HCT116 (cell line): ENCODE measurements at regions not wholly inside any gene's neighbourhood (a gene's known extent, or its start where the extent isn't known, plus 50 kb on each side); places are given as distances from the start of the nearest gene placed in this dataset.

Experiments
- ATAC-seq: fragments of 200-7000 bp; cut with Tn5 transposase; 2 replicates; pipeline ENCODE4 v1.9.1; 2020; ENCODE audit warnings: mild to moderate bottlenecking, moderate library complexity
- BruUV-seq: library from RNA; stranded (reverse); fragments of 400-500 nt; replicated peaks from 2 replicates; lab custom pipeline; 2021; lab: Mats Ljungman, UMichigan
- CTCF ChIA-PET: fragments of 300-600 bp; sonication (Branson Sonifier 250); formaldehyde crosslinking; loops from one replicate; lab custom pipeline; 2021; ENCODE audit warnings: antibody characterized with exemption; lab: Charles Lee
- POLR2A ChIA-PET: fragments of 300-600, 350-600 bp; sonication (Branson Sonifier 250); formaldehyde crosslinking; loops from one replicate; lab custom pipeline; 2021; ENCODE audit warnings: antibody characterized with exemption; lab: Charles Lee
- RAD21 ChIA-PET, 2 experiments: fragments of 300-600 bp; sonication (Branson Sonifier 250); formaldehyde crosslinking; loops; one replicate each; lab custom pipeline; 2023; ENCODE audit warnings: low total read pairs in 2 of 2; ENCODE audit not compliant: uncharacterized antibody in 2 of 2, unreplicated experiment in 2 of 2, low non-redundant PET in 1 of 2; lab: Charles Lee
- DNase-seq: peaks from one replicate; pipeline ENCODE4 v3.0.0-alpha.2; 2010; ENCODE audit warnings: low read depth, low spot score
- H2AFZ ChIP-seq: fragments of 200-600 bp; shearing (Covaris generic), sonication (generic); 2 replicates; pipeline ENCODE4 v1.6.1; 2017; ENCODE audit warnings: low read depth, mixed run types, mixed read lengths, antibody characterized with exemption, low read length; ENCODE audit not compliant: poor library complexity, severe bottlenecking
- H3K27ac ChIP-seq: 2 replicates; pipeline ENCODE4 v1.5.1; 2012; ENCODE audit warnings: low read depth, low read length
- H3K27me3 ChIP-seq: fragments of 200-600 bp; sonication (generic); 2 replicates; pipeline ENCODE4 v1.6.1; 2016; ENCODE audit warnings: mixed run types, low read length, mixed read lengths; ENCODE audit not compliant: insufficient read depth
- H3K36me3 ChIP-seq, 2 experiments: fragments of 200-500 bp in 1 of 2; fragments of 200-600 bp in 1 of 2; sonication (Bioruptor generic) in 1 of 2; sonication (generic) in 1 of 2; 2 replicates each; pipeline versions ENCODE4 v1.5.1 to v1.6.1; 2014 to 2016; ENCODE audit warnings: low read length in 2 of 2, inconsistent platforms in 1 of 2, mixed read lengths in 1 of 2, mixed run types in 1 of 2; ENCODE audit not compliant: insufficient read depth in 2 of 2, control insufficient read depth in 1 of 2
- H3K4me1 ChIP-seq, 2 experiments: fragments of 200-600 bp in 1 of 2; sonication (generic) in 1 of 2; 2 replicates each; pipeline versions ENCODE4 v1.5.1 to v1.6.1; 2012 to 2017; ENCODE audit warnings: low read length in 2 of 2, inconsistent platforms in 1 of 2, mild to moderate bottlenecking in 1 of 2, mixed read lengths in 1 of 2, mixed run types in 1 of 2, moderate library complexity in 1 of 2; ENCODE audit not compliant: insufficient read depth in 2 of 2, control insufficient read depth in 1 of 2
- H3K4me2 ChIP-seq: fragments of 200-600 bp; sonication (generic); 2 replicates; pipeline ENCODE4 v1.6.1; 2017; ENCODE audit warnings: mixed run types, low read length, mixed read lengths
- H3K4me3 ChIP-seq, 2 experiments: fragments of 200-600 bp in 1 of 2; sonication (generic) in 1 of 2; replicated peaks in 1 of 2; 2 replicates each; pipeline ENCODE4 v1.5.1; 2011 to 2016; ENCODE audit warnings: low read length in 2 of 2, control low read depth in 1 of 2, low read depth in 1 of 2, mild to moderate bottlenecking in 1 of 2, mixed read lengths in 1 of 2, mixed run types in 1 of 2
- H3K79me2 ChIP-seq: fragments of 200-600 bp; sonication (generic); 2 replicates; pipeline ENCODE4 v1.6.1; 2017; ENCODE audit warnings: mild to moderate bottlenecking, mixed run types, low read length, moderate library complexity, mixed read lengths; ENCODE audit not compliant: insufficient read depth
- H3K9ac ChIP-seq: fragments of 200-600 bp; sonication (generic); 2 replicates; pipeline ENCODE4 v1.6.1; 2016; ENCODE audit warnings: low read length, mixed read lengths
- H3K9me2 ChIP-seq: fragments of 200-600 bp; sonication (generic), shearing (Covaris generic); 2 replicates; pipeline ENCODE4 v1.6.1; 2017; ENCODE audit warnings: mixed run types, mild to moderate bottlenecking, moderate library complexity; ENCODE audit not compliant: insufficient read depth
- H3K9me3 ChIP-seq, 2 experiments: fragments of 200-500 bp in 1 of 2; fragments of 200-600 bp in 1 of 2; sonication (Bioruptor generic) in 1 of 2; sonication (generic) in 1 of 2; 2 replicates each; pipeline ENCODE4 v1.6.1; 2014 to 2017; ENCODE audit warnings: low read length in 2 of 2, mixed read lengths in 2 of 2, inconsistent platforms in 1 of 2, low read depth in 1 of 2, mild to moderate bottlenecking in 1 of 2, mixed run types in 1 of 2, moderate library complexity in 1 of 2; ENCODE audit not compliant: control insufficient read depth in 1 of 2, insufficient read depth in 1 of 2
- H4K20me1 ChIP-seq: fragments of 200-600 bp; sonication (generic), shearing (Covaris generic); 2 replicates; pipeline ENCODE4 v1.6.1; 2017; ENCODE audit warnings: mixed run types, mild to moderate bottlenecking, moderate library complexity; ENCODE audit not compliant: insufficient read depth
- CEBPB ChIP-seq: IDR thresholded peaks from 2 replicates; pipeline ENCODE4 v1.6.1; 2012; ENCODE audit warnings: low read depth
- EGR1 ChIP-seq: IDR thresholded peaks from 2 replicates; pipeline ENCODE4 v1.6.1; 2012; ENCODE audit warnings: low read depth
- EZH2 ChIP-seq: fragments of 200-600 bp; sonication (generic); IDR thresholded peaks from 2 replicates; pipeline ENCODE4 v1.6.1; 2017; ENCODE audit warnings: antibody characterized with exemption, mixed run types
- EZH2phosphoT487 ChIP-seq: fragments of 200-600 bp; IDR thresholded peaks from 2 replicates; pipeline ENCODE4 v1.6.1; 2018; ENCODE audit warnings: antibody characterized with exemption, borderline replicate concordance
- POLR2A ChIP-seq: IDR thresholded peaks from 2 replicates; pipeline ENCODE4 v1.7.0; 2011; ENCODE audit warnings: borderline replicate concordance; ENCODE audit not compliant: insufficient read depth, insufficient read length; ENCODE audit errors: extremely low read depth
- RAD21 ChIP-seq: IDR thresholded peaks from 2 replicates; pipeline ENCODE4 v1.6.1; 2012; ENCODE audit warnings: low read depth, mild to moderate bottlenecking
- TCF7L2 ChIP-seq: IDR thresholded peaks from 2 replicates; pipeline ENCODE4 v1.7.0; 2011; ENCODE audit warnings: borderline replicate concordance, inconsistent platforms; ENCODE audit not compliant: insufficient read depth, insufficient read length; ENCODE audit errors: extremely low read depth
- YY1 ChIP-seq: IDR thresholded peaks from 2 replicates; pipeline ENCODE4 v1.6.1; 2011; ENCODE audit warnings: low read length, low read depth, moderate library complexity, mild to moderate bottlenecking; ENCODE audit not compliant: insufficient replicate concordance; ENCODE audit errors: extremely low read depth
- ZFX ChIP-seq: fragments of 450-650 bp; IDR thresholded peaks from 2 replicates; pipeline ENCODE4 v1.6.1; 2017
- ZNF274 ChIP-seq: fragments of 200-500 bp; sonication (Bioruptor generic); IDR thresholded peaks from 2 replicates; pipeline ENCODE4 v1.6.1; 2014; ENCODE audit warnings: mild to moderate bottlenecking, low read depth, low read length, inconsistent platforms
- intact Hi-C: fragments of 100-400 bp; cut with micrococcal nuclease; formaldehyde crosslinking; loops from 2 replicates; pipeline ENCODE4 v1.10.0; 2022
- TF ChIP-seq, protein P1 (sequence below): IDR thresholded peaks from 2 replicates; pipeline ENCODE4 v1.6.1; 2012
- TF ChIP-seq, protein P2 (sequence below): IDR thresholded peaks from 2 replicates; pipeline ENCODE4 v1.6.1; 2012
- TF ChIP-seq, protein P3 (sequence below), 3 experiments: fragments of 200-600 bp in 1 of 3; sonication (generic) in 1 of 3; IDR thresholded peaks in 2 of 3; conservative IDR thresholded peaks in 1 of 3; 2 replicates each; pipeline ENCODE4 v1.5.1; 2012 to 2017; ENCODE audit warnings: low read depth in 2 of 3, low read length in 2 of 3, antibody characterized with exemption in 1 of 3, borderline replicate concordance in 1 of 3, control low read depth in 1 of 3, mild to moderate bottlenecking in 1 of 3, mixed read lengths in 1 of 3, mixed run types in 1 of 3, moderate library complexity in 1 of 3; ENCODE audit not compliant: insufficient read depth in 1 of 3
- TF ChIP-seq, protein P4 (sequence below): IDR thresholded peaks from 2 replicates; pipeline ENCODE4 v1.6.1; 2011; ENCODE audit warnings: mild to moderate bottlenecking, low read length, moderate library complexity; ENCODE audit not compliant: insufficient replicate concordance; ENCODE audit errors: extremely low read depth

DNA sequence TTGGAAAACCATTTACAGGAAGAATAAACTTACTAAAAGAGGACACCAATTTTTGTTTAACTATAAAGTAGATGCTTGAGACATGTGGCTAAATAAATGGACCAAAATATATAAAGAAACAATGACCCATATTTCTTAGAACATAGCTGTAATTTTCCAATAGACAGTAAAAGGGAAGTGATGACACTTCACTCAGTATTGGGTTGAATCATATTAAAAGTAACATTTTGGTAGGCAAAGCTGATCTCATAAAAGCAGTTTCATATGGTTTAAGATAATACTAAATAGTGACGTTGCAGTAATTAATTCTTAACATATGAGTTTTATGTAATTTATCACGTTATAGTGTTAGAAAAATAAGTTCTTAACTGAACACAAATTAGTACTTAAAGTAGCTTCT lies 308.9 kb upstream of the RUNX1 start:
- H4K20me1 ChIP-seq: no peaks in the 10 kb centered on the region
- no peak overlapping the region for H3K4me2 ChIP-seq
- BruUV-seq: no TSS peak
- no peak overlapping the region for H2AFZ ChIP-seq
- POLR2A ChIA-PET: no interaction called here
- H3K79me2 ChIP-seq: no peaks in the 10 kb centered on the region
- H3K27ac ChIP-seq: no peak overlapping the region
- no peak overlapping the region for H3K4me3 ChIP-seq
- no peaks in the 10 kb centered on the region for H3K9me2 ChIP-seq
- DNase-seq: no peak
- no peak for ATAC-seq
- TF ChIP-seq ZNF274: no peak
- TF ChIP-seq EZH2phosphoT487: no peak
- TF ChIP-seq, protein P1, sequence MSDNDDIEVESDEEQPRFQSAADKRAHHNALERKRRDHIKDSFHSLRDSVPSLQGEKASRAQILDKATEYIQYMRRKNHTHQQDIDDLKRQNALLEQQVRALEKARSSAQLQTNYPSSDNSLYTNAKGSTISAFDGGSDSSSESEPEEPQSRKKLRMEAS: no peak
- TF ChIP-seq, protein P2, sequence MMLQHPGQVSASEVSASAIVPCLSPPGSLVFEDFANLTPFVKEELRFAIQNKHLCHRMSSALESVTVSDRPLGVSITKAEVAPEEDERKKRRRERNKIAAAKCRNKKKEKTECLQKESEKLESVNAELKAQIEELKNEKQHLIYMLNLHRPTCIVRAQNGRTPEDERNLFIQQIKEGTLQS: no peak
- no peak for TF ChIP-seq EZH2
- TF ChIP-seq RAD21: no peak
- no peak for TF ChIP-seq POLR2A
- no peak for TF ChIP-seq ZFX
- TF ChIP-seq, protein P3, sequence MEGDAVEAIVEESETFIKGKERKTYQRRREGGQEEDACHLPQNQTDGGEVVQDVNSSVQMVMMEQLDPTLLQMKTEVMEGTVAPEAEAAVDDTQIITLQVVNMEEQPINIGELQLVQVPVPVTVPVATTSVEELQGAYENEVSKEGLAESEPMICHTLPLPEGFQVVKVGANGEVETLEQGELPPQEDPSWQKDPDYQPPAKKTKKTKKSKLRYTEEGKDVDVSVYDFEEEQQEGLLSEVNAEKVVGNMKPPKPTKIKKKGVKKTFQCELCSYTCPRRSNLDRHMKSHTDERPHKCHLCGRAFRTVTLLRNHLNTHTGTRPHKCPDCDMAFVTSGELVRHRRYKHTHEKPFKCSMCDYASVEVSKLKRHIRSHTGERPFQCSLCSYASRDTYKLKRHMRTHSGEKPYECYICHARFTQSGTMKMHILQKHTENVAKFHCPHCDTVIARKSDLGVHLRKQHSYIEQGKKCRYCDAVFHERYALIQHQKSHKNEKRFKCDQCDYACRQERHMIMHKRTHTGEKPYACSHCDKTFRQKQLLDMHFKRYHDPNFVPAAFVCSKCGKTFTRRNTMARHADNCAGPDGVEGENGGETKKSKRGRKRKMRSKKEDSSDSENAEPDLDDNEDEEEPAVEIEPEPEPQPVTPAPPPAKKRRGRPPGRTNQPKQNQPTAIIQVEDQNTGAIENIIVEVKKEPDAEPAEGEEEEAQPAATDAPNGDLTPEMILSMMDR (IDR thresholded peaks at IDR 0.05 in 2 of 3, conservative IDR thresholded peaks at IDR 0.05 in 1 of 3; ENCODE audit: borderline replicate concordance in 1 of 3, insufficient read depth in 1 of 3, low read depth in 2 of 3, low read length in 2 of 3): no peak
- no peak for TF ChIP-seq YY1
- no peak for TF ChIP-seq CEBPB
- no peak for TF ChIP-seq TCF7L2
- no peak for TF ChIP-seq EGR1
- TF ChIP-seq, protein P4, sequence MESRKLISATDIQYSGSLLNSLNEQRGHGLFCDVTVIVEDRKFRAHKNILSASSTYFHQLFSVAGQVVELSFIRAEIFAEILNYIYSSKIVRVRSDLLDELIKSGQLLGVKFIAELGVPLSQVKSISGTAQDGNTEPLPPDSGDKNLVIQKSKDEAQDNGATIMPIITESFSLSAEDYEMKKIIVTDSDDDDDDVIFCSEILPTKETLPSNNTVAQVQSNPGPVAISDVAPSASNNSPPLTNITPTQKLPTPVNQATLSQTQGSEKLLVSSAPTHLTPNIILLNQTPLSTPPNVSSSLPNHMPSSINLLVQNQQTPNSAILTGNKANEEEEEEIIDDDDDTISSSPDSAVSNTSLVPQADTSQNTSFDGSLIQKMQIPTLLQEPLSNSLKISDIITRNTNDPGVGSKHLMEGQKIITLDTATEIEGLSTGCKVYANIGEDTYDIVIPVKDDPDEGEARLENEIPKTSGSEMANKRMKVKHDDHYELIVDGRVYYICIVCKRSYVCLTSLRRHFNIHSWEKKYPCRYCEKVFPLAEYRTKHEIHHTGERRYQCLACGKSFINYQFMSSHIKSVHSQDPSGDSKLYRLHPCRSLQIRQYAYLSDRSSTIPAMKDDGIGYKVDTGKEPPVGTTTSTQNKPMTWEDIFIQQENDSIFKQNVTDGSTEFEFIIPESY: no peak
- no peak overlapping the region for H3K9ac ChIP-seq
- CTCF ChIA-PET: interaction anchor here (1.4 kb wide), 1 partner anchor 613 kb away, joined by 5 read pairs; no protein-coding TSS in a partner anchor
- H3K27me3 ChIP-seq: no peaks in the 10 kb centered on the region
- H3K9me3 ChIP-seq: no peaks in the 10 kb centered on the region
- H3K36me3 ChIP-seq: no peaks in the 10 kb centered on the region
- intact Hi-C loops: no loop called here
- H3K4me1 ChIP-seq: no peaks in the 10 kb centered on the region
- RAD21 ChIA-PET: no interaction called here
